A549 (cell line): ENCODE measurements at regions not wholly inside any gene's neighbourhood (a gene's known extent, or its start where the extent isn't known, plus 50 kb on each side); places are given as distances from the start of the nearest gene placed in this dataset.
A peak's percentile ranks its signal among the peaks of the same experiment; 100 is the strongest.

ENCODE experiments used
- ATAC-seq, 2 experiments: fragments of 200-7000 bp in 1 of 2; fragments of >200 bp in 1 of 2; cut with Nextera tagmentation in 1 of 2; cut with Tn5 transposase in 1 of 2; 3 replicates each; pipeline versions ENCODE4 v1.8.0 to v1.9.1; 2018 to 2020; ENCODE audit warnings: mild to moderate bottlenecking in 1 of 2, moderate library complexity in 1 of 2
- CTCF ChIA-PET: fragments of 300-600 bp; sonication (Branson Sonifier 250); formaldehyde crosslinking; extraction: SDS; loops from one replicate; lab custom pipeline; 2021; ENCODE audit warnings: antibody characterized with exemption, inconsistent platforms; lab: Yijun Ruan, JAX
- POLR2A ChIA-PET: fragments of 350-600 bp; formaldehyde crosslinking; extraction: SDS; loops from one replicate; lab custom pipeline; 2021; ENCODE audit warnings: antibody characterized with exemption, inconsistent platforms; lab: Yijun Ruan, JAX
- DNase-seq, 2 experiments: peaks; one replicate each; pipeline versions ENCODE4 v3.0.0 to v3.0.0-alpha.2; 2011 to 2016; ENCODE audit warnings: low read depth in 1 of 2, low spot score in 1 of 2
- FAIRE-seq: peaks from 2 replicates; lab custom pipeline; 2011; peaks lifted over from hg19 to GRCh38; lab: Jason Lieb, UNC
- H3K27ac ChIP-seq, 2 experiments: fragments of >200 bp; sonication (Bioruptor Twin); formaldehyde crosslinking; 3 replicates each; pipeline ENCODE4 v1.5.1; 2016 to 2017
- H3K4me1 ChIP-seq: fragments of >200 bp; sonication (Bioruptor Twin); formaldehyde crosslinking; 3 replicates; pipeline ENCODE4 v1.6.1; 2016
- H3K4me2 ChIP-seq: fragments of >200 bp; sonication (Bioruptor Twin); formaldehyde crosslinking; 3 replicates; pipeline ENCODE4 v1.6.1; 2016
- H3K4me3 ChIP-seq: fragments of >200 bp; sonication (Bioruptor Twin); formaldehyde crosslinking; 3 replicates; pipeline ENCODE4 v1.5.1; 2016
- H3K9me3 ChIP-seq: fragments of >200 bp; sonication (Bioruptor Twin); formaldehyde crosslinking; 3 replicates; pipeline ENCODE4 v1.6.1; 2016
- ATOH8 ChIP-seq: fragments of 250-450 bp; sonication (Bioruptor Pico); IDR thresholded peaks from 2 replicates; pipeline ENCODE4 v1.5.0; 2020; ENCODE audit warnings: low read depth, mild to moderate bottlenecking, moderate library complexity
- CBX8 ChIP-seq: fragments of 200-600 bp; sonication (generic); IDR thresholded peaks from 2 replicates; pipeline ENCODE4 v1.6.1; 2016
- CEBPB ChIP-seq, 2 experiments: fragments of >200 bp in 1 of 2; sonication (Bioruptor Twin) in 1 of 2; formaldehyde crosslinking in 1 of 2; IDR thresholded peaks; 2 replicates each; pipeline ENCODE4 v1.6.1; 2012 to 2016
- ESRRA ChIP-seq: fragments of 150-350 bp; IDR thresholded peaks from 2 replicates; pipeline ENCODE4 v1.6.1; 2014; ENCODE audit warnings: mild to moderate bottlenecking, low read length, borderline replicate concordance
- FOSB ChIP-seq: fragments of 250-450 bp; sonication (Bioruptor Pico); IDR thresholded peaks from 2 replicates; pipeline ENCODE4 v1.5.0; 2020; ENCODE audit warnings: mild to moderate bottlenecking, moderate library complexity
- GATA3 ChIP-seq: IDR thresholded peaks from 2 replicates; pipeline ENCODE4 v1.6.1; 2012; ENCODE audit warnings: borderline replicate concordance
- HEYL ChIP-seq: fragments of 250-450 bp; sonication (Bioruptor Pico); IDR thresholded peaks from 2 replicates; pipeline ENCODE4 v1.8.0; 2021; ENCODE audit warnings: mild to moderate bottlenecking, moderate library complexity
- HOXB13 ChIP-seq: fragments of 250-450 bp; sonication (Bioruptor Pico); IDR thresholded peaks from 2 replicates; pipeline ENCODE4 v1.5.0; 2020; ENCODE audit warnings: low read depth, mild to moderate bottlenecking, moderate library complexity
- JUN ChIP-seq, 2 experiments: fragments of >200 bp; sonication (Bioruptor Twin); formaldehyde crosslinking; IDR thresholded peaks; 2 replicates in 1 of 2; 3 replicates in 1 of 2; pipeline ENCODE4 v1.6.1; 2016 to 2017
- MAFK ChIP-seq: fragments of 450-650 bp; IDR thresholded peaks from 2 replicates; pipeline ENCODE4 v1.6.1; 2014; ENCODE audit not compliant: partially characterized antibody
- MAZ ChIP-seq: fragments of 150-350 bp; IDR thresholded peaks from 2 replicates; pipeline ENCODE4 v1.6.1; 2014; ENCODE audit warnings: antibody characterized with exemption, low read depth, low read length, borderline replicate concordance
- PBX3 ChIP-seq: IDR thresholded peaks from 2 replicates; pipeline ENCODE4 v1.6.1; 2012
- PHF8 ChIP-seq: fragments of 200-600 bp; sonication (generic); IDR thresholded peaks from 2 replicates; pipeline ENCODE4 v1.6.1; 2016; ENCODE audit warnings: low read depth, mild to moderate bottlenecking, antibody characterized with exemption, moderate library complexity, borderline replicate concordance
- POLR2A ChIP-seq: IDR thresholded peaks from 2 replicates; pipeline ENCODE4 v1.6.1; 2012; ENCODE audit warnings: mild to moderate bottlenecking, low read length
- POLR2AphosphoS2 ChIP-seq: conservative IDR thresholded peaks from 2 replicates; pipeline ENCODE4 v1.6.1; 2012; ENCODE audit warnings: low read length, improper control_type of control experiment, inconsistent platforms
- RAD21 ChIP-seq, 2 experiments: fragments of >200 bp in 1 of 2; sonication (Bioruptor Twin) in 1 of 2; formaldehyde crosslinking in 1 of 2; IDR thresholded peaks in 1 of 2; conservative IDR thresholded peaks in 1 of 2; 2 replicates in 1 of 2; 3 replicates in 1 of 2; pipeline ENCODE4 v1.6.1; 2012 to 2018; ENCODE audit warnings: inconsistent platforms in 1 of 2
- RARB ChIP-seq: fragments of 250-450 bp; sonication (Bioruptor Pico); IDR thresholded peaks from 2 replicates; pipeline ENCODE4 v1.8.0; 2021; ENCODE audit warnings: mild to moderate bottlenecking, moderate library complexity
- RFX5 ChIP-seq: fragments of 450-650 bp; IDR thresholded peaks from 2 replicates; pipeline ENCODE4 v1.7.1; 2014; ENCODE audit warnings: antibody characterized with exemption, mild to moderate bottlenecking, moderate library complexity
- SMC3 ChIP-seq: fragments of >200 bp; sonication (Bioruptor Twin); formaldehyde crosslinking; IDR thresholded peaks from 3 replicates; pipeline ENCODE4 v1.6.1; 2018; ENCODE audit warnings: inconsistent platforms
- TFCP2L1 ChIP-seq: fragments of 250-450 bp; sonication (Bioruptor Pico); IDR thresholded peaks from 2 replicates; pipeline ENCODE4 v1.5.0; 2021; ENCODE audit warnings: mild to moderate bottlenecking
- ZFP36 ChIP-seq: fragments of 450-650 bp; IDR thresholded peaks from 2 replicates; pipeline ENCODE4 v1.6.1; 2014; ENCODE audit warnings: borderline replicate concordance; ENCODE audit not compliant: partially characterized antibody
- ZNF302 ChIP-seq: fragments of 250-450 bp; sonication (Bioruptor Pico); IDR thresholded peaks from 2 replicates; pipeline ENCODE4 v1.9.0; 2021; ENCODE audit warnings: inconsistent platforms, mild to moderate bottlenecking, moderate library complexity
- ZSCAN20 ChIP-seq: fragments of 250-450 bp; sonication (Bioruptor Pico); IDR thresholded peaks from 2 replicates; pipeline ENCODE4 v1.8.0; 2022; ENCODE audit warnings: mild to moderate bottlenecking, moderate library complexity
- WGBS: methylation state at CpG from one replicate; pipeline ENCODE4 v1.1.6; 2017; ENCODE audit errors: missing lambda C conversion rate; 5-methylcytosine and 5-hydroxymethylcytosine counted together
- TF ChIP-seq, protein P1 (sequence below): fragments of >200 bp; sonication (Bioruptor Twin); formaldehyde crosslinking; IDR thresholded peaks from 3 replicates; pipeline ENCODE4 v1.5.1; 2016
- TF ChIP-seq, protein P2 (sequence below): fragments of 150-350 bp; IDR thresholded peaks from 2 replicates; pipeline ENCODE4 v1.6.1; 2014; ENCODE audit warnings: low read depth, mild to moderate bottlenecking, low read length

GRCh38 chr2:56969513-56969912 lies 785.7 kb downstream of the CCDC85A start:
- Histone ChIP-seq H3K9me3 (no peaks in the 10 kb centered on the region), H3K4me2 (no peak overlapping the region), H3K4me3 (no peak overlapping the region), H3K27ac (no peak overlapping the region), H3K4me1 (no peaks in the 10 kb centered on the region)
- FAIRE-seq, result no peak
- POLR2A ChIA-PET, result no interaction called here
- ATAC-seq, result no peak
- 25% methylated on average over 3 of the region's 3 CpGs for WGBS
- DNase-seq, result no peak
- CTCF ChIA-PET, result no interaction called here
- no peak for TF ChIP-seq POLR2A

DNA sequence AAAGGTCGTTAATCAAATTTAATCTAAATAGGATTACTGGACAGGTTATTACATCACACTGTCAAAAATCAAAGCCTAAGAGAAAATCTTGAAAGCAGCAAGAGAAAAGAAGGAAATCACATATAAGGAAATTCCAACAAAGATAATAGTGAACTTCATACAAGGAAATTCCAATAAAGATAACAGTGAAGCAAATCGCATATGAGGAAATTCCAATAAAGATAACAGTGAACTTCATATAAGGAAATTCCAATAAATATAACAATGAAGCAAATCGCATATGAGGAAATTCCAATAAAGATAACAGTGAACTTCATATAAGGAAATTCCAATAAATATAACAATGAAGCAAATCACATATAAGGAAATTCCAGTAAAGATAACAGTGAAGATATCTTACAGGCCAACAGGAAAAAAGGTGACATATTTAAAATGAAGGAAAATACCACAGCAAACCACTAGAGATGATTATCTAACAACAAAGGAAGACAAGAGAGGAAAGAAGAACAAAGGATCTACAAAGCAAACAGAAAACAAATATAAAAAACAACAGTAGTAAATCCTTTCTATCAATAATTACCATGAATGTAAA lies 787.7 kb downstream of the CCDC85A start:
- FAIRE-seq (peak; percentile 95), ATAC-seq (no peak), DNase-seq (no peak)
- H3K4me1 ChIP-seq, result no peaks in the 10 kb centered on the region
- TF ChIP-seq ZNF302 (CRISPR knock-in tag) (no peak), RARB (CRISPR knock-in tag) (no peak), CEBPB (IDR thresholded peaks at IDR 0.05) (no peak), ZFP36 (no peak), POLR2A (no peak), CBX8 (no peak), HOXB13 (no peak), POLR2AphosphoS2 (no peak), FOSB (no peak), PHF8 (no peak)
- TF ChIP-seq, protein P1, sequence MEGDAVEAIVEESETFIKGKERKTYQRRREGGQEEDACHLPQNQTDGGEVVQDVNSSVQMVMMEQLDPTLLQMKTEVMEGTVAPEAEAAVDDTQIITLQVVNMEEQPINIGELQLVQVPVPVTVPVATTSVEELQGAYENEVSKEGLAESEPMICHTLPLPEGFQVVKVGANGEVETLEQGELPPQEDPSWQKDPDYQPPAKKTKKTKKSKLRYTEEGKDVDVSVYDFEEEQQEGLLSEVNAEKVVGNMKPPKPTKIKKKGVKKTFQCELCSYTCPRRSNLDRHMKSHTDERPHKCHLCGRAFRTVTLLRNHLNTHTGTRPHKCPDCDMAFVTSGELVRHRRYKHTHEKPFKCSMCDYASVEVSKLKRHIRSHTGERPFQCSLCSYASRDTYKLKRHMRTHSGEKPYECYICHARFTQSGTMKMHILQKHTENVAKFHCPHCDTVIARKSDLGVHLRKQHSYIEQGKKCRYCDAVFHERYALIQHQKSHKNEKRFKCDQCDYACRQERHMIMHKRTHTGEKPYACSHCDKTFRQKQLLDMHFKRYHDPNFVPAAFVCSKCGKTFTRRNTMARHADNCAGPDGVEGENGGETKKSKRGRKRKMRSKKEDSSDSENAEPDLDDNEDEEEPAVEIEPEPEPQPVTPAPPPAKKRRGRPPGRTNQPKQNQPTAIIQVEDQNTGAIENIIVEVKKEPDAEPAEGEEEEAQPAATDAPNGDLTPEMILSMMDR, result no peak
- H3K9me3 ChIP-seq, result no peaks in the 10 kb centered on the region
- no peak overlapping the region for H3K4me2 ChIP-seq
- 31% methylated on average over 3 of the region's 3 CpGs for WGBS
- H3K27ac ChIP-seq, result no peak overlapping the region
- POLR2A ChIA-PET, result no interaction called here
- H3K4me3 ChIP-seq, result no peak overlapping the region
- CTCF ChIA-PET, result no interaction called here

GRCh38 chr2:56981554-56981953 lies 797.8 kb downstream of the CCDC85A start:
- no peak for FAIRE-seq
- WGBS, result 23% methylated on average over 4 of the region's 4 CpGs
- H3K4me1 ChIP-seq, result no peaks in the 10 kb centered on the region
- POLR2A ChIA-PET, result no interaction called here
- no peak for DNase-seq
- ATAC-seq, result no peak
- H3K4me3 ChIP-seq, result no peak overlapping the region
- CTCF ChIA-PET, result no interaction called here
- H3K27ac ChIP-seq, result no peak overlapping the region
- TF ChIP-seq RFX5 (no peak), ZNF302 (CRISPR knock-in tag) (no peak), ESRRA (no peak), CEBPB (IDR thresholded peaks at IDR 0.05) (no peak), GATA3 (no peak), RARB (CRISPR knock-in tag) (no peak), PBX3 (no peak), ZSCAN20 (CRISPR knock-in tag) (no peak), JUN (IDR thresholded peaks at IDR 0.05) (no peak)
- TF ChIP-seq, protein P2, sequence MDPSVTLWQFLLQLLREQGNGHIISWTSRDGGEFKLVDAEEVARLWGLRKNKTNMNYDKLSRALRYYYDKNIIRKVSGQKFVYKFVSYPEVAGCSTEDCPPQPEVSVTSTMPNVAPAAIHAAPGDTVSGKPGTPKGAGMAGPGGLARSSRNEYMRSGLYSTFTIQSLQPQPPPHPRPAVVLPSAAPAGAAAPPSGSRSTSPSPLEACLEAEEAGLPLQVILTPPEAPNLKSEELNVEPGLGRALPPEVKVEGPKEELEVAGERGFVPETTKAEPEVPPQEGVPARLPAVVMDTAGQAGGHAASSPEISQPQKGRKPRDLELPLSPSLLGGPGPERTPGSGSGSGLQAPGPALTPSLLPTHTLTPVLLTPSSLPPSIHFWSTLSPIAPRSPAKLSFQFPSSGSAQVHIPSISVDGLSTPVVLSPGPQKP, result no peak
- no peak overlapping the region for H3K4me2 ChIP-seq
- H3K9me3 ChIP-seq, result peaks cover 13% of the 10 kb centered on the region; the same call in 1 of the 3 replicates

- Histone ChIP-seq H3K4me1 (no peaks in the 10 kb centered on the region), H3K27ac (no peak overlapping the region), H3K4me2 (no peak overlapping the region), H3K4me3 (no peak overlapping the region), H3K9me3 (peaks cover 4% of the 10 kb centered on the region; the same call in 1 of the 3 replicates)
- DNase-seq, result no peak
- no peak for FAIRE-seq
- ATAC-seq, result no peak
- POLR2A ChIA-PET, result no interaction called here
- CTCF ChIA-PET, result no interaction called here
- TF ChIP-seq MAFK (no peak), TFCP2L1 (CRISPR knock-in tag) (no peak), SMC3 (no peak), ATOH8 (CRISPR knock-in tag) (no peak), ZFP36 (no peak), POLR2A (no peak), ESRRA (no peak), RAD21 (conservative IDR thresholded peaks at IDR 0.05 in 1 of 2, IDR thresholded peaks at IDR 0.05 in 1 of 2) (no peak), MAZ (no peak), HEYL (CRISPR knock-in tag) (no peak)
- TF ChIP-seq, protein P1, result no peak
These were observed 801.8 kb downstream of the CCDC85A start for GRCh38 chr2:56985609-56986008.
